ENCODE measurements at regions not wholly inside any gene's neighbourhood (a gene's known extent, or its start where the extent isn't known, plus 50 kb on each side); places are given as distances from the start of the nearest gene placed in this dataset.

- TF ChIP-seq EZH2phosphoT487 (IDR thresholded peaks at IDR 0.05; ENCODE audit: borderline replicate concordance, low read length) (no peak), CTCF (IDR thresholded peaks at IDR 0.05; ENCODE audit: low read depth, low read length, poor library complexity, severe bottlenecking) (no peak)
Observed at GRCh38 chr16:65178151-65178550, 56.3 kb upstream of the CDH11 start.

Data from DOHH2 (cell line).